ENCODE measurements at regions not wholly inside any gene's neighbourhood (a gene's known extent, or its start where the extent isn't known, plus 50 kb on each side); places are given as distances from the start of the nearest gene placed in this dataset.

DNA sequence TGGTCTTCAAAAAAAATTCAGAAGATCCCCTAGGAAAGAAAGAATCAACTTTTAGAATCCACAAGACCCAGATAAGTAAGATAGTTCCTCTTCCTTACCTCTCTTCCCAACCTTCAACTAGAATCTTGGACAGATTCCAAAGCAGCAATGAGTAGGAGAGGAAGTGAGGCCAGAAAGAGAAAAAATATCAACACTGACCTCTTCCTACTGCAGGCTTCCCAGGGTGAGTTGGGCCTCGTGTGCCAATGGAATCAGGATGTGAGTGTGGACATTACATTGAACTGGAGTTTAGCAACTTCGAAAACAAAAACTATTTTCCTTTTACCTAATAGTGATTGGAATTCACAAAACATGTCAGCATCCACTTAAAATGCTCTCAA lies 102.5 kb upstream of the PIEZO2 start:
- no peaks in the 10 kb centered on the region for H3K4me1 ChIP-seq (ENCODE audit: insufficient read depth)
- H3K27ac ChIP-seq = no peak overlapping the region
- DNase-seq = no peak
- H3K27me3 ChIP-seq = no peaks in the 10 kb centered on the region
- intact Hi-C loops (cut with DNase I) = no loop called here
- H3K9me3 ChIP-seq = no peaks in the 10 kb centered on the region
- no peaks in the 10 kb centered on the region for H3K36me3 ChIP-seq
- TF ChIP-seq EP300 (IDR thresholded peaks at IDR 0.05) = no peak
- TF ChIP-seq, protein P1, sequence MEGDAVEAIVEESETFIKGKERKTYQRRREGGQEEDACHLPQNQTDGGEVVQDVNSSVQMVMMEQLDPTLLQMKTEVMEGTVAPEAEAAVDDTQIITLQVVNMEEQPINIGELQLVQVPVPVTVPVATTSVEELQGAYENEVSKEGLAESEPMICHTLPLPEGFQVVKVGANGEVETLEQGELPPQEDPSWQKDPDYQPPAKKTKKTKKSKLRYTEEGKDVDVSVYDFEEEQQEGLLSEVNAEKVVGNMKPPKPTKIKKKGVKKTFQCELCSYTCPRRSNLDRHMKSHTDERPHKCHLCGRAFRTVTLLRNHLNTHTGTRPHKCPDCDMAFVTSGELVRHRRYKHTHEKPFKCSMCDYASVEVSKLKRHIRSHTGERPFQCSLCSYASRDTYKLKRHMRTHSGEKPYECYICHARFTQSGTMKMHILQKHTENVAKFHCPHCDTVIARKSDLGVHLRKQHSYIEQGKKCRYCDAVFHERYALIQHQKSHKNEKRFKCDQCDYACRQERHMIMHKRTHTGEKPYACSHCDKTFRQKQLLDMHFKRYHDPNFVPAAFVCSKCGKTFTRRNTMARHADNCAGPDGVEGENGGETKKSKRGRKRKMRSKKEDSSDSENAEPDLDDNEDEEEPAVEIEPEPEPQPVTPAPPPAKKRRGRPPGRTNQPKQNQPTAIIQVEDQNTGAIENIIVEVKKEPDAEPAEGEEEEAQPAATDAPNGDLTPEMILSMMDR (IDR thresholded peaks at IDR 0.05) = no peak
- no peak for TF ChIP-seq POLR2A (IDR thresholded peaks at IDR 0.05)
- H3K4me3 ChIP-seq = no peak overlapping the region
- WGBS, 3 donors = 33 to 41% (median 34%) methylated on average over 2 of the region's 2 CpGs

DNA sequence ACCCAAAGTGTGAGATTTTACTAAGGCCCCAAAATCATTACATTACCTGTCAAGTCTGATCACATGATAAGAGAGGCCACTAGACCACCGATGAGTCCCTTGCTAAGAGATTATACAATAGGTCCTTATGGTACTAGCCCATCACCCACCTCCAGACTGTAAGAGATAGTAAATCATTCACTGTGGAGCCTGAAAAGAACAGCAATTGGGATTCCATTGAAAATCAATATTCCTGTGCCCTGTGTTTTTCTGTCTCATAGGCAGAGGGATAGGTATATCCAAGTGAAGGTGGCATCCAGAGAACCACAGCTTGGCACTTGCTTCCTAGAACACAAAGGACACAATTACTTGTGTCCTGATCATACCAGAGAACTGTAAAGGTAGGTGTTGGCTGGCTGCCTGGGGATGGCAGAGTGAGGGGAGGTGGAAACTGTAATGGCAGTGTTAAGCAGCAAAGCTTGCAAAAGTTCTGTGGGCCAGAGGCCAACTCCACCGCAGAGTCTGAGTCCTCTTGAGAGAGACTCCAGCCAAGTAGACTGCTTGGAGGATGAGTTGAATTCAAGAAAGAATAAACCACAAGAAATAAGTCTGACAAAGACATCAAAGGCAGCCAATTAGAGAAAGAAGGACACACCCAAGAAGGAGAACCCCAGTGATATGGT lies 102.0 kb upstream of the PIEZO2 start:
- 63 to 72% (median 68%) methylated on average over 2 of the region's 2 CpGs for WGBS, 3 donors
- no peaks in the 10 kb centered on the region for H3K9me3 ChIP-seq
- intact Hi-C loops (cut with DNase I) = no loop called here

DNA sequence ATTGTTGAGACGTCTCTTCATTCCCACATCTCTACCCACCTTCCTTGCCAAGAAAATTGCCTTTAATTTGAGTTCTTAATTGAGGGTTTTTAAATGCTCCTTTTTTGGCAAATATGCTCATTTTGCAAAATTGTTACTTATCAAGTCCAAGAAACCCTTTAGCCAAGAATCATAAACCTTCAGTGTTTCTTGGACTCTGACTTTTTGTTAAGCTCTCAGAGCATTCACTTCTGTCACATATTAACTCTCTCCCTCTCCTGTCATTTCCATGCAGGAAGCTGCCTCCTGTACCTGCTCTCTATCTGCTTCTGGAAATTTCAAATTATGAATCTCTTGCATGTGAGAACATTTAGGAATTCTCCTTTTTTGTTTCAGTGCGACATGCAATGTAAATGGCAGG lies 100.0 kb upstream of the PIEZO2 start:
- Histone ChIP-seq H3K36me3 (no peaks in the 10 kb centered on the region), H3K27me3 (no peaks in the 10 kb centered on the region), H3K4me1 (ENCODE audit: insufficient read depth) (no peaks in the 10 kb centered on the region), H3K4me3 (no peak overlapping the region), H3K9me3 (no peaks in the 10 kb centered on the region), H3K27ac (no peak overlapping the region)
- WGBS, 3 donors = 47 to 59% (median 56%) methylated on average over 2 of the region's 2 CpGs
- intact Hi-C loops (cut with DNase I) = no loop called here
- no peak for DNase-seq
- no peak for TF ChIP-seq EP300 (IDR thresholded peaks at IDR 0.05)
- TF ChIP-seq POLR2A (IDR thresholded peaks at IDR 0.05) = no peak
- TF ChIP-seq, protein P1 (IDR thresholded peaks at IDR 0.05) = no peak

More for the DNA sequence above, 102.0 kb upstream of the PIEZO2 start:
- TF ChIP-seq, protein P1 (IDR thresholded peaks at IDR 0.05) = no peak
- TF ChIP-seq EP300 (IDR thresholded peaks at IDR 0.05) = no peak
- TF ChIP-seq POLR2A (IDR thresholded peaks at IDR 0.05) = no peak
- no peak for DNase-seq
- H3K4me1 ChIP-seq (ENCODE audit: insufficient read depth) = no peaks in the 10 kb centered on the region
- H3K27ac ChIP-seq = no peak overlapping the region
- no peaks in the 10 kb centered on the region for H3K36me3 ChIP-seq
- H3K4me3 ChIP-seq = no peak overlapping the region
- no peaks in the 10 kb centered on the region for H3K27me3 ChIP-seq

DNA sequence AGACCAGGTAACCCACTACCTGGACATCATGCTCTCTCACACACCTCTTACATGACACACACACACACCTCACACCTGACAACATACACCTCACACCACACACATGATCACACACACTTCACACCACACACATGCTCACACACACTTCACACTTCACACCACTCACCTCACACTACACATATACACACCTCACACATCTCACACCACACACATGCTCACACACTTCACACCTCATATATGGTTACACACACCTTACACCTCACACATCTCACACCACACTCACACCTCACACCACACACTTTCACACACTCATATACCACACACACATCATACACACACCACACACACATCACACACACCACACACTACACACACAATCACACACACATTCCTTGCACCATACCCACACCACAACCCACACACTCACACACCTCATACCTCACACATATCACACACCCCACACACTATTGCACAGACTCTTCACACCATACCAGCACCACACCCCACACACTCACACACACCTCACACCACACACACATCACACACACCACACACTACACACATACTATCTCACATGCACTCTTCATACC lies 98.1 kb upstream of the PIEZO2 start:
- intact Hi-C loops (cut with DNase I) = no loop called here
- TF ChIP-seq POLR2A (IDR thresholded peaks at IDR 0.05) (no peak), EP300 (IDR thresholded peaks at IDR 0.05) (no peak)
- TF ChIP-seq, protein P1 (IDR thresholded peaks at IDR 0.05) = no peak
- H3K36me3 ChIP-seq = no peaks in the 10 kb centered on the region

More for the DNA sequence above, 98.1 kb upstream of the PIEZO2 start:
- Histone ChIP-seq H3K4me1 (ENCODE audit: insufficient read depth) (no peaks in the 10 kb centered on the region), H3K4me3 (no peak overlapping the region), H3K27ac (no peak overlapping the region), H3K27me3 (no peaks in the 10 kb centered on the region), H3K9me3 (no peaks in the 10 kb centered on the region)
- no peak for DNase-seq

All from ovary (tissue), 7 donors.